ENCODE measurements at regions not wholly inside any gene's neighbourhood (a gene's known extent, or its start where the extent isn't known, plus 50 kb on each side); places are given as distances from the start of the nearest gene placed in this dataset.

DNA sequence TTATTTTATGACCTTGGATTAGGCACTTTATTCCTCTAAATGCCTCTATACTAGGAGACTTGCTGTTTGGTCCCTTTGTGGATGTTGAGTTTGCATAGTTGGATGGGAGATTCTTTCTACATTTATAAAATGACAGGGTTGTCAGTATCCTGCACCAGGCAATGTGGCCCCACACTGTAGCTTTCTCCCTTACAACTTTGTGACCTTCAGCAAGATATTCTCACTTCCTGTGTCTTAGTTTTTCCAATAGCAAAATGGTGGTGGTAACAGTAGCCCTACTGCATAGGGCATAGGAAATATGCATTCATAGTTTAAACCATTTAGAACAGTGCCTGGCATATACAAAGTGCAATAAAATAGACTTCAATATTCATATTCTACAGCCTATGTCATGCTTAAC is 128.3 kb downstream of the TXNL1 start:
- Mint-ChIP-seq H3K4me1 (ENCODE audit: low read depth) (no peaks in the 10 kb centered on the region), H3K4me3 (no peak overlapping the region), H3K36me3 (ENCODE audit: low read depth) (no peaks in the 10 kb centered on the region), H3K27me3 (ENCODE audit: low read depth) (peaks cover 4% of the 10 kb centered on the region), H3K27ac (no peak overlapping the region), H3K9me3 (no peaks in the 10 kb centered on the region)
- DNase-seq: no peak
- intact Hi-C loops (cut with micrococcal nuclease): no loop called here
- CTCF ChIA-PET: no interaction called here

DNA sequence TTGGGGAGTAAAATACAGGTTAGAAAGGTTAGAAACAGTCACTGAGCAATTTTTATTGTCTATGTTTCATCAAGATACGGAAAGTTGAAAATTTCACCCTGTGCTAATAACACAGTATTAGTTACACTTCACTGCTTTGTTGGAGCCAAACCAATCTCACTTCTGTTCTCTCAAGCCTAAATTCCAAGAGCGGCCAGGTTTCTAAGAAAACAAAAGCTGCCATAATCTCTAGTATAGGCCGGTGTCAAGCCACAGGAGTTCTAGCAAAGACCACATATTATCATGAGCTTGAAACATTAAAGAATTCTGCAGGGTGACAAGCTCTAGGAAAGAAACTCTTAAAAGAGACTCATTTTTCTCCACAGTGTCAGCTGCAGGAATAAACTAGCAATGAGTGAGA is 128.7 kb downstream of the TXNL1 start:
- CTCF ChIA-PET: no interaction called here
- H3K4me3 Mint-ChIP-seq: no peak overlapping the region
- no peaks in the 10 kb centered on the region for H3K4me1 Mint-ChIP-seq (ENCODE audit: low read depth)
- H3K9me3 Mint-ChIP-seq: no peaks in the 10 kb centered on the region
- no peak for DNase-seq
- H3K27ac Mint-ChIP-seq: no peak overlapping the region
- intact Hi-C loops (cut with micrococcal nuclease): no loop called here
- no peaks in the 10 kb centered on the region for H3K36me3 Mint-ChIP-seq (ENCODE audit: low read depth)
- H3K27me3 Mint-ChIP-seq (ENCODE audit: low read depth): peaks cover 4% of the 10 kb centered on the region

DNA sequence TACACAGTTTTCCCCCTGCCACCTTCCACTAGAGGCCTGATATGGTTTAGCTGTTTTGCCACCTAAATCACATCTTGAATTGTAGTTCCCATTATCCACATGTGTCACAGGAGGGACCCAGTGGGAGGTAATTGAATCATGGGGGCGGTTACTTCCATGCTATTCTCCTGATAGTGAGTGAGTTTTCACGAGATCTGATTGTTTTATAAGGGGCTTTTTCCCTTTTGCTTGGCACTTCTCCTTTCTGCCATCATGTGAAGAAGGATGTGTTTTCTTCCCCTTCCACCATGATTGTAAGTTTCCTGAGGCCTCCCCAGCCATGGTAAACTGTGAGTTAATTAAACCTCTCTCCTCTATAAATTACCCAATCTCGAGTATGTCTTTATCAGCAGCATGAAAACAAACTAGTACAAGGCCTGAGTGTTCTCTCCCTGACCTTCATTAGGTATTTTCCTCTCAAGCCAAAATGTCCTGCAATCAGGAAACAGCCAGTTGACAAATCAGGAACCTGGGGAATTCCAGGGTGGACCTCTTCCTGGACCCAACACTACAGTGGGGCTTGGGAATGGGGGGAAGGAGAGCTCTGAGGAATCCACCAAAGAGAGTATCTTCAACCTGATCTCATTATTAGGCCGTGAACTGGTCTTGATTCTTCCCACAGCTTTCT is 129.9 kb downstream of the TXNL1 start:
- intact Hi-C loops (cut with micrococcal nuclease): no loop called here
- no peaks in the 10 kb centered on the region for H3K4me1 Mint-ChIP-seq (ENCODE audit: low read depth)
- no peak for DNase-seq
- peaks cover 4% of the 10 kb centered on the region for H3K27me3 Mint-ChIP-seq (ENCODE audit: low read depth)
- no peaks in the 10 kb centered on the region for H3K36me3 Mint-ChIP-seq (ENCODE audit: low read depth)
- CTCF ChIA-PET: interaction anchor here (0.6 kb wide), 1 partner anchor 1368 kb away, joined by 3 read pairs; no protein-coding TSS in a partner anchor
- H3K27ac Mint-ChIP-seq: no peak overlapping the region
- no peak overlapping the region for H3K4me3 Mint-ChIP-seq
- H3K9me3 Mint-ChIP-seq: no peaks in the 10 kb centered on the region

DNA sequence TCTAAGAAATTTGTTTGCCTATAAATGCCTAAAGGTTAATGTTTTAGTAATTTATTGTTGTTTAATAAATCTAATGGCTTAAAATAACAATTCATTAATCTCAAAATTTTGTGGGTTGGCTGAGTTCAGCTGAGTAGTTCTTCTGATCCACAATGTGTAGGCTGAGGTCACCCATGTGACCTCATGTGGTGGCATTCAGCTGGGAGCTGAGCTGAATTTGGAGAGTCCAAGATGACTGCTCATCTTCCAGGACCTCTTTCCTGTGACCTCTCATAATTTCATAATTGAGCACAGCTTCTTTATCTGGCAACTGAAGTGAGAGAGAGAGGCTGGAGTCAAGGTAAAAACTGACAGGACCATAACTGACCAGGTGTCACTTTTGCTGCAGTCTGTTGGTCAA is 132.4 kb downstream of the TXNL1 start:
- no peak overlapping the region for H3K27ac Mint-ChIP-seq
- H3K4me3 Mint-ChIP-seq: no peak overlapping the region
- intact Hi-C loops (cut with micrococcal nuclease): no loop called here
- CTCF ChIA-PET: interaction anchor here (0.7 kb wide), 2 partner anchors 36 to 92 kb away, joined by 3 to 4 read pairs; no protein-coding TSS in a partner anchor
- H3K27me3 Mint-ChIP-seq (ENCODE audit: low read depth): peaks cover 4% of the 10 kb centered on the region
- no peaks in the 10 kb centered on the region for H3K4me1 Mint-ChIP-seq (ENCODE audit: low read depth)
- no peak for DNase-seq
- H3K9me3 Mint-ChIP-seq: no peaks in the 10 kb centered on the region
- no peaks in the 10 kb centered on the region for H3K36me3 Mint-ChIP-seq (ENCODE audit: low read depth)

DNA sequence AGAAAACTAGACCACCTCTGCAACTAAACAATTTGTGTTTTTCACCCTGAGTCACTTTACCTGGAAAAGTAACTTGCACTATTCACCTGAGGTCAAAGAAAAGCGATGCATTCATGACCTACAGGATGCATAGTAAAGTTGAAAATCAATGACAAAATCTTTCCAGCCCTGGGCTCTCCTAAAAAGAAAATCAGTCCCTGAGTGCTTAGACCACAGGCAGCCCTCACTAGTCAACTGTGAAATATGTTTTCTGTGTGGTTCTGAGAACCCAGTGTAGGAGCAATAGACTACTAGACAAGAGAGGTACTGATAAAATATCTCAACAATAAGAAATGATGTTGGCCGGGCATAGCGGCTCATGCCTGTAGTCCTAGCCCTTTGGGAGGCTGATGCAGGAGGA is 133.1 kb downstream of the TXNL1 start:
- H3K27me3 Mint-ChIP-seq (ENCODE audit: low read depth): peaks cover 2% of the 10 kb centered on the region
- no peaks in the 10 kb centered on the region for H3K36me3 Mint-ChIP-seq (ENCODE audit: low read depth)
- CTCF ChIA-PET: no interaction called here
- H3K9me3 Mint-ChIP-seq: no peaks in the 10 kb centered on the region
- H3K4me1 Mint-ChIP-seq (ENCODE audit: low read depth): no peaks in the 10 kb centered on the region
- H3K27ac Mint-ChIP-seq: no peak overlapping the region
- no peak overlapping the region for H3K4me3 Mint-ChIP-seq
- no peak for DNase-seq
- intact Hi-C loops (cut with micrococcal nuclease): no loop called here

DNA sequence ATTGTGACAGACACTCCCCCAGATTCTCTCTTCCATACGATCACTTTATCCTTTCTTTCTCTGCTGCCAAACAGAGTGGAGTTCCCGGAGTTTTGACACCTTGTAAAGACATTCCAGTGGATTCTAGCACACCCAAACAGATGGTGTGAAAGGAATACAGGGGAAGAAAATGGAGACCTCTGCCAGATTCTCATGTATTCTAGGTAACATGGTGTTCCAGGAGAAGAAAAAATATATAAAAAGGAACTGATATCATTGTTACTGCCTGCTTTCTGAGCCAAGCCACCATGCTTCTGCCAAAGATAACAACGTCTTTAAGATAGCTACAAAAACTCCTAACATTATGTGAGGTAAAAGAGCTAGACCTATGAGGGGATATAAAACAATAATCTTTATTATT is 136.5 kb downstream of the TXNL1 start:
- H3K9me3 Mint-ChIP-seq: no peaks in the 10 kb centered on the region
- no peaks in the 10 kb centered on the region for H3K4me1 Mint-ChIP-seq (ENCODE audit: low read depth)
- peaks cover 2% of the 10 kb centered on the region for H3K27me3 Mint-ChIP-seq (ENCODE audit: low read depth)
- CTCF ChIA-PET: no interaction called here
- H3K36me3 Mint-ChIP-seq (ENCODE audit: low read depth): no peaks in the 10 kb centered on the region
- no peak overlapping the region for H3K27ac Mint-ChIP-seq
- no peak for DNase-seq
- intact Hi-C loops (cut with micrococcal nuclease): loop anchor here (5.0 kb wide), 1 partner anchor 185 kb away; no protein-coding TSS in a partner anchor
- H3K4me3 Mint-ChIP-seq: no peak overlapping the region

DNA sequence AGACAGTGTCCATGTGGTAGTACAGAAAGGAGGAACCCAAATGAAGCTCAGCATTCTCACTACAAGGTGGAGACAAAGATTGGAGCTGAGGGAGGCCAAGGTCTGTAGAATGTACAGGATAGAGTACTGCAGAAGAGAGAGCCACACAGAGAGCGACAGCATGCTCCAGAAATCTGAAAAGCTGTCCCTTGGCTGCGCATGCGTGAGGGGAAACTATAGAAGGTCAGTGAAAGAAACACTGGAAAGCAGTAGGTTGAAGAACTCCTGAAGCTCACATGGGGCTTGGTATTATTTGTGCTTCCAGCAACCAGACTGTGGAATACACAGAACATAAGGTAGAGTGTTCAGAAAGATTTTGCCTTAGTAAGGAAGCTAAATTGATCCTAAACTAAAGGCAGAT is 142.5 kb downstream of the TXNL1 start:
- intact Hi-C loops (cut with micrococcal nuclease): no loop called here
- no peaks in the 10 kb centered on the region for H3K9me3 Mint-ChIP-seq
- H3K36me3 Mint-ChIP-seq (ENCODE audit: low read depth): no peaks in the 10 kb centered on the region
- no peak overlapping the region for H3K27ac Mint-ChIP-seq
- CTCF ChIA-PET: no interaction called here
- no peak for DNase-seq
- H3K4me1 Mint-ChIP-seq (ENCODE audit: low read depth): no peaks in the 10 kb centered on the region
- H3K27me3 Mint-ChIP-seq (ENCODE audit: low read depth): peaks cover 2% of the 10 kb centered on the region
- no peak overlapping the region for H3K4me3 Mint-ChIP-seq

DNA sequence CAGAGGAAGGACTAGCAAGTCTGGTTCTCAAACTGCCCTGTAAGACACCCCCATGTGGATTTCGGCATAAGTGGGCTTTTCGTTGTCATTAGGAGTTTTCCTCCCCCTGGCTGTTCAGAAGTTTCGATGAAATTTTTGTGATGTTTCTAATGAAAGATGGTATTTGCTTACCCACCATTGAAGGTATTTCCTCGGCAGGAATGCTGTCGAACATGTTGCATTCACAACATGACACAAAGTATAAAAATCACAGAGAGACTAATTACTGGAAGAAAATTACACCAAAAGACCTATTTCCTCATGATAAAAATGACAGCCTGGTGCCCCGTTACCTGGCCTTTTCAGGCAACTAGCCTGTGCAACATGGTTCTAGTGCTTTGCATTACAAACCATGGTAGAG is 144.9 kb downstream of the TXNL1 start:
- intact Hi-C loops (cut with micrococcal nuclease): no loop called here
- no peak overlapping the region for H3K4me3 Mint-ChIP-seq
- CTCF ChIA-PET: no interaction called here
- no peaks in the 10 kb centered on the region for H3K36me3 Mint-ChIP-seq (ENCODE audit: low read depth)
- no peak for DNase-seq
- no peak overlapping the region for H3K27ac Mint-ChIP-seq
- peaks cover 2% of the 10 kb centered on the region for H3K27me3 Mint-ChIP-seq (ENCODE audit: low read depth)
- no peaks in the 10 kb centered on the region for H3K4me1 Mint-ChIP-seq (ENCODE audit: low read depth)
- no peaks in the 10 kb centered on the region for H3K9me3 Mint-ChIP-seq

DNA sequence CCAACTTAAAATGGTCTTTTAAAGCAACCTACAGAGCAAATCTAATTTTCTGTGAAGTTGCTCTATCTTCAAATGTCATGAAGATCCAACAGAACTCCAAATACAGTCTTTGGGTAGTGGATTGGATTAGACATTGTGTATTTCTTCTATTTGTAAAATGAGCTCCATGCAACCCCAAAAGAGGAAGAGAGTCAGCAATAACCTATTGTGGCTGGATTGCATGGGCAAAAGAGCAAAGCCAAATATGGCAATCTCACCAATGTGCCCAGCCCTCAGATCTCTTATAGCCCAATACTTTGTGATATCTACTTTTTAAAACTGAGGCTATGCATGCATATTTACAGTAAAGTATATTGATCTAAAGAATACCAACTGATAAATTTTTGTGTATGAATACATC is 146.3 kb downstream of the TXNL1 start:
- Mint-ChIP-seq H3K4me1 (ENCODE audit: low read depth) (no peaks in the 10 kb centered on the region), H3K9me3 (no peaks in the 10 kb centered on the region), H3K4me3 (no peak overlapping the region), H3K36me3 (ENCODE audit: low read depth) (no peaks in the 10 kb centered on the region), H3K27me3 (ENCODE audit: low read depth) (peaks cover 2% of the 10 kb centered on the region), H3K27ac (no peak overlapping the region)
- CTCF ChIA-PET: no interaction called here
- no peak for DNase-seq
- intact Hi-C loops (cut with micrococcal nuclease): no loop called here

DNA sequence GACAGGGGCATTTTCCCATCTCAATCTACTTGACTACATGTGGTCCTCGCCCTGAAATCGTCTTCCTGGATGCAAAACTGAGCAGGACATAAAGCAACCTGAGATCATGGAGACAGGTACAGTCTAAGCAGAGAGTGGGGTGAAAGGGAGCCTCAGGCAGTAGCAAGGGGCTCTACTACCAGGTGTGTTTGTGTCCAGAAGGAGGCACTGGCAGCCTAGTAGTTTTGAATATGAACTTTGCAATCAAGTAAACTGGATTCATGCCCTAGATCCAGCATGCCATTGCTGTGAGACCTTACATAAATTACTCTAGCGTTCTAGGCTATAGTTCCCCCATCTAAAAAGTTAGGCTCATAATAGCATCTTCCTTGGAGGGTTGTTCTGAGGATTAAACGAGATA is 147.4 kb downstream of the TXNL1 start:
- no peak overlapping the region for H3K4me3 Mint-ChIP-seq
- peaks cover 2% of the 10 kb centered on the region for H3K27me3 Mint-ChIP-seq (ENCODE audit: low read depth)
- intact Hi-C loops (cut with micrococcal nuclease): no loop called here
- DNase-seq: no peak
- CTCF ChIA-PET: no interaction called here
- H3K36me3 Mint-ChIP-seq (ENCODE audit: low read depth): no peaks in the 10 kb centered on the region
- H3K9me3 Mint-ChIP-seq: no peaks in the 10 kb centered on the region
- H3K4me1 Mint-ChIP-seq (ENCODE audit: low read depth): no peaks in the 10 kb centered on the region
- no peak overlapping the region for H3K27ac Mint-ChIP-seq

DNA sequence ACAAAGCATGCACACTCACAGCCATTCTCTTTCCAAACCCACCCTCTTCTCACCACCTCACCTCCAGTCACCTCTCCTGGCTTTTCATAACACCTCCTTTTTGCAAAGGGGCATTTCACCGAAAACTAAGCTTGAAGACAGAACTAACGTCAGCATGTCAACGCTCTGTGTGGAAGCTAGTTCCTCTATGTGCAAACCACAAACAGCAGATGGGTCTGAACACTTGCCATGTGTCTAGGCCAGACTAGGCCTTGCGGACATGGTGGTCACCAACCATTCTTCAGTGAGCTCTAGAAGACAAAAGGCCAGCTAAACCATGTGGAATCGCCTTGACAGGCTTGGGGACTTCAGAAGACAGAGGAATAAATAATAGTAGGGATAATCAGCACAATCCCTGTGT is 148.5 kb downstream of the TXNL1 start:
- CTCF ChIA-PET: no interaction called here
- intact Hi-C loops (cut with micrococcal nuclease): no loop called here
- H3K27me3 Mint-ChIP-seq (ENCODE audit: low read depth): peaks cover 4% of the 10 kb centered on the region
- no peak overlapping the region for H3K27ac Mint-ChIP-seq
- H3K36me3 Mint-ChIP-seq (ENCODE audit: low read depth): no peaks in the 10 kb centered on the region
- DNase-seq: no peak
- no peaks in the 10 kb centered on the region for H3K4me1 Mint-ChIP-seq (ENCODE audit: low read depth)
- no peaks in the 10 kb centered on the region for H3K9me3 Mint-ChIP-seq
- H3K4me3 Mint-ChIP-seq: no peak overlapping the region

DNA sequence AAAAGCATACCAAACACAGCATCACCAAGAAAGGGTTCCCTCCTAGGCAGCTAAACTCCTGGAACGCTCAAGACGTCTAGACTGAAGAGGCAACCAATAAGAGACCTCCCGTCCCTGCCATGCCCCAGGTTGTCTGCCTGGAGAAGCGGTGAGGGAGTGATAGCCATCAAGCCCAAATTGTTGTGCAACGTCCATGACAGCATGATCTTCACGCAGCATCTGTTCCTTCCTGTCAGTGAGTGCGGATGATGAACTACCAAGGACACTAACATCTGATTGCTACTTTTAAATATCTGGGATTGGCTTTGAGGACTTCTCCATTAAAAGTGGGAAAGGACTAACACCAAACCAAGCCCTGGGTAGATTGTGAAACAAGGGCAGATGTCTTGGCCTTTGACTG is 149.7 kb downstream of the TXNL1 start:
- H3K27ac Mint-ChIP-seq: no peak overlapping the region
- no peak overlapping the region for H3K4me3 Mint-ChIP-seq
- H3K9me3 Mint-ChIP-seq: no peaks in the 10 kb centered on the region
- CTCF ChIA-PET: no interaction called here
- no peaks in the 10 kb centered on the region for H3K4me1 Mint-ChIP-seq (ENCODE audit: low read depth)
- no peak for DNase-seq
- peaks cover 5% of the 10 kb centered on the region for H3K27me3 Mint-ChIP-seq (ENCODE audit: low read depth)
- H3K36me3 Mint-ChIP-seq (ENCODE audit: low read depth): no peaks in the 10 kb centered on the region
- intact Hi-C loops (cut with micrococcal nuclease): no loop called here

DNA sequence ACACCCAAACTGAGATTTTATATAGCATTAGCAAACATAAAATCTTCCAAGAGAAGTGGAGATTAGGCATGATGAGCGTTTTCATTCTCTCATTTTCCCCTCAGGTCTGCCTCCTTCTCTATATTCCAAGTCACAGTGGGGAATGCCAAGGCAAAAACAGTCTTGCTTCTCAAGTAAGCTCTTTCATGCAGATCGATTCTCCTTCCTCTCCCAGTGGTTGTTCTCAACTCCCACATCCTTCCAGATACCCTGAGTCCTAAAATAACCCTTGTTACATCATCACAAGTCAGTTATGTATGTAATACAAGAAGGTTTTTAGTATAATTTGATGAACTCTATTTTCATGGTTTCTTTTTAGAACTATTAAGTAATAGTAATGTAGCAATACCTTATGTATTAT is 150.6 kb downstream of the TXNL1 start:
- DNase-seq: no peak
- CTCF ChIA-PET: no interaction called here
- Mint-ChIP-seq H3K4me3 (no peak overlapping the region), H3K27me3 (ENCODE audit: low read depth) (peaks cover 5% of the 10 kb centered on the region), H3K4me1 (ENCODE audit: low read depth) (no peaks in the 10 kb centered on the region), H3K36me3 (ENCODE audit: low read depth) (no peaks in the 10 kb centered on the region), H3K27ac (no peak overlapping the region), H3K9me3 (no peaks in the 10 kb centered on the region)
- intact Hi-C loops (cut with micrococcal nuclease): no loop called here

DNA sequence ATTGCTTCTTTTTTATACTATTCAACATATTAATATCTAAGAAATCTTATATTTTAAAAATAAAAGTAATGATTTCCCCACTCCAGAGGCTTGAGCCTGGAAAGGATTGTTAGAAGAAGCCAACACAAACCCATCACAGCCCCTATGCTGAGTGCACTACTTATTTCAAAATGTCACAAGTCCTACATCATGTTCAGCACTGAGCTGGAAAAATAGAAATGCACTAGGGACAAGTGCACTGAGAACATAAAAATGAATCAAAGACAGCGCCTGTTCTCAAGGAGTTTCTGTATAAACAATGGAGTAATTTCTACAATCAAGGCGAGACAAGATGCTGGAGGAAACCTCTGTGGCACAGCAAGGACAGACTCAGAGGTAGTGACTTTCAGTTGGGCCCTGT is 155.0 kb downstream of the TXNL1 start:
- H3K27me3 Mint-ChIP-seq (ENCODE audit: low read depth): peaks cover 5% of the 10 kb centered on the region
- CTCF ChIA-PET: no interaction called here
- H3K4me3 Mint-ChIP-seq: no peak overlapping the region
- no peaks in the 10 kb centered on the region for H3K9me3 Mint-ChIP-seq
- intact Hi-C loops (cut with micrococcal nuclease): no loop called here
- no peak overlapping the region for H3K27ac Mint-ChIP-seq
- no peaks in the 10 kb centered on the region for H3K36me3 Mint-ChIP-seq (ENCODE audit: low read depth)
- no peak for DNase-seq
- no peaks in the 10 kb centered on the region for H3K4me1 Mint-ChIP-seq (ENCODE audit: low read depth)
